Right lobe of liver (tissue), 4 donors: ENCODE measurements at regions not wholly inside any gene's neighbourhood (a gene's known extent, or its start where the extent isn't known, plus 50 kb on each side); places are given as distances from the start of the nearest gene placed in this dataset.

Experiments
- POLR2A ChIP-seq: fragments of 450-650 bp; IDR thresholded peaks from one replicate; pipeline ENCODE4 v1.6.1; 2017; ENCODE audit warnings: antibody characterized with exemption, mild to moderate bottlenecking
- TF ChIP-seq, protein P1 (sequence below), 4 donors: fragments of 200-600 bp in 3 of 4; fragments of 450-650 bp in 1 of 4; IDR thresholded peaks; one replicate each; pipeline versions ENCODE4 v1.5.1 to v1.8.0; 2016 to 2022; ENCODE audit warnings: antibody characterized with exemption in 4 of 4, mild to moderate bottlenecking in 2 of 4
- donor health status: DM: no; HTN: no; CAD: no.
- donor health status: DM: no; HTN: no; CAD: no.
- donor health status: DM: no; HTN: yes; CAD: no.

DNA sequence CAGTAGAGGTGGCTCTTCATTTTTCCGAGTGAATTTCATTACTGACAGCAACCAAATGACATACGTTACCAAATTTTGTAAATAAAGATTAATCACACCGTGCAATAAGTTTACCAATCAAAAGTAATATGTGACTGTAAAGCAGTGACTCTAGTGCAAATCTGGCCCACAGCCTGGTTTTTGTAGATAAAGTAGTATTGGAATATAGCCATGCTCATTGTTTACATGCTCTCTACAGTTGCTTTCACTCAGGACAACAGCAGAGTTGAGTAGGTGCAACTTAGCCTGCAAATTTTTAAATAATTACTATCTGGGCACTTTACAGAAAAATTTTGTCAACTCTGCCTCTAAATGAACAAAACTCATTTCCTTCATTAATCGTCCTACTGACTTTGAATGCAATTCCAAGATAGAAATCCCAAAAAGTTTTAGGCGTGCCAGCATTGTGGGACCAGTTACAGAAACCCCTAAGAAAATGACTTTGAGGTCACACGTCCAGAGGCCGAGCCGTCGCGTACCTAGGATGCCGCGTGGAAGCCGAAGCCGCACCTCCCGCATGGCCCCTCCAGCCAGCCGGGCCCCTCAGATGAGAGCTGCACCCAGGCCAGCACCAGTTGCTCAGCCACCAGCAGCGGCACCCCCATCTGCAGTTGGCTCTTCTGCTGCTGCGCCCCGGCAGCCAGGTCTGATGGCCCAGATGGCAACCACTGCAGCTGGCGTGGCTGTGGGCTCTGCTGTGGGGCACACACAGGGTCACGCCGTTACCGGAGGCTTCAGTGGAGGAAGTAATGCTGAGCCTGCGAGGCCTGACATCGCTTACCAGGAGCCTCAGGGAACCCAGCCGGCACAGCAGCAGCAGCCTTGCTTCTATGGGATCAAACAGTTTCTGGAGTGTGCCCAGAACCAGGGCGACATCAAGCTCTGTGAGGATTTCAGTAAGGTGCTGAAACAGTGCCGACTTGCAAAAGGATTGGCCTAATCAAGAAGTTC, 180.7 kb upstream of the TLE4 start:
- TF ChIP-seq, protein P1, sequence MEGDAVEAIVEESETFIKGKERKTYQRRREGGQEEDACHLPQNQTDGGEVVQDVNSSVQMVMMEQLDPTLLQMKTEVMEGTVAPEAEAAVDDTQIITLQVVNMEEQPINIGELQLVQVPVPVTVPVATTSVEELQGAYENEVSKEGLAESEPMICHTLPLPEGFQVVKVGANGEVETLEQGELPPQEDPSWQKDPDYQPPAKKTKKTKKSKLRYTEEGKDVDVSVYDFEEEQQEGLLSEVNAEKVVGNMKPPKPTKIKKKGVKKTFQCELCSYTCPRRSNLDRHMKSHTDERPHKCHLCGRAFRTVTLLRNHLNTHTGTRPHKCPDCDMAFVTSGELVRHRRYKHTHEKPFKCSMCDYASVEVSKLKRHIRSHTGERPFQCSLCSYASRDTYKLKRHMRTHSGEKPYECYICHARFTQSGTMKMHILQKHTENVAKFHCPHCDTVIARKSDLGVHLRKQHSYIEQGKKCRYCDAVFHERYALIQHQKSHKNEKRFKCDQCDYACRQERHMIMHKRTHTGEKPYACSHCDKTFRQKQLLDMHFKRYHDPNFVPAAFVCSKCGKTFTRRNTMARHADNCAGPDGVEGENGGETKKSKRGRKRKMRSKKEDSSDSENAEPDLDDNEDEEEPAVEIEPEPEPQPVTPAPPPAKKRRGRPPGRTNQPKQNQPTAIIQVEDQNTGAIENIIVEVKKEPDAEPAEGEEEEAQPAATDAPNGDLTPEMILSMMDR (IDR thresholded peaks at IDR 0.05) = no peak
- no peak for TF ChIP-seq POLR2A
